BE2C (cell line): ENCODE measurements at regions not wholly inside any gene's neighbourhood (a gene's known extent, or its start where the extent isn't known, plus 50 kb on each side); places are given as distances from the start of the nearest gene placed in this dataset.

Experiments
- DNase-seq: peaks from one replicate; pipeline ENCODE4 v3.0.0-alpha.2; 2020
- H3K27me3 ChIP-seq: fragments of 250-450 bp; sonication (Bioruptor Pico); 2 replicates; pipeline ENCODE4 v1.5.1; 2020; ENCODE audit warnings: mild to moderate bottlenecking
- H3K36me3 ChIP-seq: fragments of 250-450 bp; sonication (Bioruptor Pico); 2 replicates; pipeline ENCODE4 v1.5.1; 2020; ENCODE audit warnings: mild to moderate bottlenecking
- H3K4me1 ChIP-seq: fragments of 250-450 bp; sonication (Bioruptor Pico); 2 replicates; pipeline ENCODE4 v1.5.1; 2020
- H3K4me3 ChIP-seq: 2 replicates; pipeline ENCODE4 v1.5.1; 2011; ENCODE audit warnings: low read depth, low read length
- H3K9me3 ChIP-seq: fragments of 250-450 bp; sonication (Bioruptor Pico); 2 replicates; pipeline ENCODE4 v1.5.1; 2020
- CTCF ChIP-seq: IDR thresholded peaks from 2 replicates; pipeline ENCODE4 v1.5.1; 2012; ENCODE audit warnings: mild to moderate bottlenecking, low read depth, low read length

- no peaks in the 10 kb centered on the region for H3K4me1 ChIP-seq
- TF ChIP-seq CTCF: no peak
- H3K4me3 ChIP-seq: no peak overlapping the region
- no peaks in the 10 kb centered on the region for H3K36me3 ChIP-seq
- no peaks in the 10 kb centered on the region; the same call in 1 of the 2 replicates for H3K27me3 ChIP-seq
- H3K9me3 ChIP-seq: no peaks in the 10 kb centered on the region; the same call in 1 of the 2 replicates
- no peak for DNase-seq
Observed at GRCh38 chr13:44874176-44874575, 115.1 kb downstream of the NUFIP1 start.

GRCh38 chr13:44873461-44873860 lies 115.8 kb downstream of the NUFIP1 start:
- Histone ChIP-seq H3K4me3 (no peak overlapping the region), H3K27me3 (no peaks in the 10 kb centered on the region; the same call in 1 of the 2 replicates), H3K4me1 (no peaks in the 10 kb centered on the region), H3K36me3 (no peaks in the 10 kb centered on the region), H3K9me3 (no peaks in the 10 kb centered on the region; the same call in 1 of the 2 replicates)
- no peak for DNase-seq
- TF ChIP-seq CTCF: no peak

GRCh38 chr13:44872751-44873150 lies 116.5 kb downstream of the NUFIP1 start:
- Histone ChIP-seq H3K36me3 (no peaks in the 10 kb centered on the region), H3K4me3 (no peak overlapping the region), H3K9me3 (no peaks in the 10 kb centered on the region; the same call in 1 of the 2 replicates), H3K27me3 (no peaks in the 10 kb centered on the region; the same call in 1 of the 2 replicates), H3K4me1 (no peaks in the 10 kb centered on the region)
- no peak for DNase-seq
- TF ChIP-seq CTCF: no peak

- H3K9me3 ChIP-seq: no peaks in the 10 kb centered on the region
- no peaks in the 10 kb centered on the region for H3K36me3 ChIP-seq
- DNase-seq: no peak
- no peaks in the 10 kb centered on the region for H3K27me3 ChIP-seq
- H3K4me1 ChIP-seq: no peaks in the 10 kb centered on the region
- H3K4me3 ChIP-seq: no peak overlapping the region
- TF ChIP-seq CTCF: no peak
Observed at GRCh38 chr13:44870456-44870929, 118.8 kb downstream of the NUFIP1 start.

- H3K4me1 ChIP-seq: no peaks in the 10 kb centered on the region
- H3K4me3 ChIP-seq: no peak overlapping the region
- TF ChIP-seq CTCF: no peak
- H3K9me3 ChIP-seq: no peaks in the 10 kb centered on the region
- H3K36me3 ChIP-seq: no peaks in the 10 kb centered on the region
- no peaks in the 10 kb centered on the region for H3K27me3 ChIP-seq
- no peak for DNase-seq
Observed at GRCh38 chr13:44869167-44869566, 120.1 kb downstream of the NUFIP1 start.

- Histone ChIP-seq H3K4me3 (no peak overlapping the region), H3K36me3 (no peaks in the 10 kb centered on the region), H3K4me1 (no peaks in the 10 kb centered on the region), H3K27me3 (no peaks in the 10 kb centered on the region), H3K9me3 (no peaks in the 10 kb centered on the region)
- DNase-seq: no peak
- TF ChIP-seq CTCF: no peak
Observed at GRCh38 chr13:44868397-44868796, 120.9 kb downstream of the NUFIP1 start.
